ENCODE measurements at regions not wholly inside any gene's neighbourhood (a gene's known extent, or its start where the extent isn't known, plus 50 kb on each side); places are given as distances from the start of the nearest gene placed in this dataset.

GRCh38 chr3:31311559-31311958, 221.2 kb upstream of the STT3B start:
- Histone ChIP-seq H3K27me3 (ENCODE audit: control insufficient read depth, insufficient read depth, low read length) (no peaks in the 10 kb centered on the region), H3K4me3 (ENCODE audit: low read depth, low read length) (no peak overlapping the region), H3K9me3 (ENCODE audit: control insufficient read depth, insufficient read depth, low read length) (peaks cover 3% of the 10 kb centered on the region; the same call in 1 of the 2 replicates), H3K27ac (ENCODE audit: low read depth, low read length) (no peak overlapping the region)
- CTCF ChIA-PET: no interaction called here
- TF ChIP-seq CTCF (IDR thresholded peaks at IDR 0.05; ENCODE audit: low read depth, low read length): no peak
- POLR2A ChIA-PET: no interaction called here
- DNase-seq (ENCODE audit: low read depth, low spot score): no peak

DNA sequence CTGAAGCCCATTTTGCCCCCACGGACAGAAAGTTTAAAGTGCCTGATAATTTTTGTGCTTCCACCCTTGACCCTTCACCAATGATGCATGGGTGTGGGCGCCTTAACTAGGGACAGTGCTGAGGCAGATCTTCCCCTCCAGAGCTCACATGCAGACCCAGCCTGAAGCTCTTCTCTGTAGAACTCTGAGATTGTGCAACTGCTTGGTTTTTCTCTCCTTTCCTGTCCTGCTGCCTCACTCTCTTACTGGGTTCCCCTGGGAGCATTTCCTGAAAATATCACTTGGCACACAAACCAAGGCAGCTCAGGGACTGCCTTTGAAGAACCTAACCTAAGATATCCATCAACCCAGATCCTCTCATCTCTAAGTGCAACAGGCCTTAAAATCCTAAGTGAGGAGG, 220.3 kb upstream of the STT3B start:
- no peak for DNase-seq (ENCODE audit: low read depth, low spot score)
- Histone ChIP-seq H3K27ac (ENCODE audit: low read depth, low read length) (no peak overlapping the region), H3K27me3 (ENCODE audit: control insufficient read depth, insufficient read depth, low read length) (no peaks in the 10 kb centered on the region), H3K4me3 (ENCODE audit: low read depth, low read length) (no peak overlapping the region), H3K9me3 (ENCODE audit: control insufficient read depth, insufficient read depth, low read length) (peaks cover 3% of the 10 kb centered on the region; the same call in 1 of the 2 replicates)
- ChIA-PET CTCF (no interaction called here), POLR2A (no interaction called here)
- TF ChIP-seq CTCF (IDR thresholded peaks at IDR 0.05; ENCODE audit: low read depth, low read length): no peak

DNA sequence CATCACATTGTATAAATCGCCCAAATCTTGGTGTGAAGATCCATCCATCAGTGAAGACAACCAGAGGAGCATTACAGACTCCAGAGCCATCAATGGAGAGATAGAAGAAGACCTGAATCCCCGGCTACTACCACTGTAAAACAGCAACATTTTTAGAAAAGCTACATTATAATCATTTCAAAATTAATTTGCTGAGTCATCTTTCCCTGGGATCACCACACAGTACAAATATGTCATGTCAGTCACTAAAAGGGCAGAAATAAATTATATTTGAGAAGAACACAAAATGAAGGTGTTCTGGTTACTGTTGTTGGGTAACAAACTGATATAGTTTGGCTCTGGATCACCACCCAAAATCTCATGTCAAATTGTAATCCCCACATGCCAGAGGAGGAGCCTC, 218.5 kb upstream of the STT3B start:
- POLR2A ChIA-PET: no interaction called here
- peaks cover 3% of the 10 kb centered on the region; the same call in 1 of the 2 replicates for H3K9me3 ChIP-seq (ENCODE audit: control insufficient read depth, insufficient read depth, low read length)
- CTCF ChIA-PET: no interaction called here
- no peak for TF ChIP-seq CTCF (IDR thresholded peaks at IDR 0.05; ENCODE audit: low read depth, low read length)
- no peak for DNase-seq (ENCODE audit: low read depth, low spot score)
- no peak overlapping the region for H3K27ac ChIP-seq (ENCODE audit: low read depth, low read length)
- no peak overlapping the region for H3K4me3 ChIP-seq (ENCODE audit: low read depth, low read length)
- no peaks in the 10 kb centered on the region for H3K27me3 ChIP-seq (ENCODE audit: control insufficient read depth, insufficient read depth, low read length)

- CTCF ChIA-PET: no interaction called here
Observed at GRCh38 chr3:31319332-31319731, 213.4 kb upstream of the STT3B start.

GRCh38 chr3:31321620-31322019, 211.1 kb upstream of the STT3B start:
- CTCF ChIA-PET: no interaction called here
- TF ChIP-seq CTCF (IDR thresholded peaks at IDR 0.05; ENCODE audit: low read depth, low read length): no peak

More at GRCh38 chr3:31319332-31319731, 213.4 kb upstream of the STT3B start:
- H3K9me3 ChIP-seq (ENCODE audit: control insufficient read depth, insufficient read depth, low read length): peaks cover 3% of the 10 kb centered on the region; the same call in 1 of the 2 replicates
- peaks cover 5% of the 10 kb centered on the region for H3K27me3 ChIP-seq (ENCODE audit: control insufficient read depth, insufficient read depth, low read length)
- no peak for TF ChIP-seq CTCF (IDR thresholded peaks at IDR 0.05; ENCODE audit: low read depth, low read length)
- DNase-seq (ENCODE audit: low read depth, low spot score): no peak
- H3K4me3 ChIP-seq (ENCODE audit: low read depth, low read length): no peak overlapping the region
- POLR2A ChIA-PET: no interaction called here
- no peak overlapping the region for H3K27ac ChIP-seq (ENCODE audit: low read depth, low read length)

More at GRCh38 chr3:31321620-31322019, 211.1 kb upstream of the STT3B start:
- H3K4me3 ChIP-seq (ENCODE audit: low read depth, low read length): no peak overlapping the region
- no peaks in the 10 kb centered on the region for H3K9me3 ChIP-seq (ENCODE audit: control insufficient read depth, insufficient read depth, low read length)
- H3K27me3 ChIP-seq (ENCODE audit: control insufficient read depth, insufficient read depth, low read length): peaks cover 5% of the 10 kb centered on the region
- DNase-seq (ENCODE audit: low read depth, low spot score): no peak
- H3K27ac ChIP-seq (ENCODE audit: low read depth, low read length): no peak overlapping the region
- POLR2A ChIA-PET: no interaction called here

All from AG04450 (cell line).